ENCODE measurements at regions not wholly inside any gene's neighbourhood (a gene's known extent, or its start where the extent isn't known, plus 50 kb on each side); places are given as distances from the start of the nearest gene placed in this dataset.
"Not testable (repeated sequence)": the region's sequence is repeated elsewhere in the genome, so short reads cannot be mapped to it uniquely, and the experiment has no call there.

DNA sequence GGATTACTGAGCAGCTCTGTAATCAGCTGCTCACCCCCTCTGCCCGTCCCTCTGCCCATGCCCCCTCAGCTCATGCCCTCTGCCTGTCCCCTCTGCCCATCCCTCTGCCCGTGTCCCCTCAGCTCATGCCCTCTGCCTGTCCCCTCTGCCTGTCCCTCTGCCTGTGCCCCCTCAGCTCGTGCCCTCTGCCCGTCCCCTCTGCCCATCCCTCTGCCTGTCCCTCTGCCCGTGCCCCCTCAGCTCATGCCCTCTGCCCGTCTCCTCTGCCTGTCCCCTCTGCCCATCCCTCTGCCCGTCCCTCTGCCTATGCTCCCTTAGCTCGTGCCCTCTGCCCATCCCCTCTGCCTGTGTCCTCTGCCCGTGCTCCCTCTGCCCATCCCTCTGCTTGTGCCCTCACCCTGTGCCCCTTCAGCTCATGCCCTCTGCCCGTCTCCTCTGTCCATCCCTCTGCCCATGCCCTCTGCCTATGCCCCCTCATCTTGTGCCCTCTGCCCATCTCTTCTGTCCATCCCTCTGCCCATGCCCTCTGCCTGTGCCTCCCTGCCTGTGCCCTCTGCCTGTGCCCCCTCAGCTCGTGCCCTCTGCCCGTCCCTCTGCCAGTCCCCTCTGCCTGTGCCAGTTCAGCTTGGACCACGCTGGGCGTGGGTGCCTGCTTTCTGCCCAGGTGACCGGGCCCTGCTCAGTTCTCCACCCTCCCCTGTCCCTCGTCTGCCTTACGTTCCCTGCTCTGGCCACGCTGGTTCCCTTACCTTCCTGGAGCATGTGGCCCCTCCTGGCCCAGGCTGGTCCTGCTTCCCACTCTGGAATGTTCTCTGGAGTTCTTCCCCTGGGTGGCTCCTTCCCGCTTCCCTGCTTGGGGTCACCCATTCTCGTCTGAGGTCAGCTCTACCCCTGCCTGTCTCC, 97.6 kb downstream of the NPIPB11 start:
- H3K4me3 Mint-ChIP-seq, result no peak overlapping the region
- TF ChIP-seq, protein P1, sequence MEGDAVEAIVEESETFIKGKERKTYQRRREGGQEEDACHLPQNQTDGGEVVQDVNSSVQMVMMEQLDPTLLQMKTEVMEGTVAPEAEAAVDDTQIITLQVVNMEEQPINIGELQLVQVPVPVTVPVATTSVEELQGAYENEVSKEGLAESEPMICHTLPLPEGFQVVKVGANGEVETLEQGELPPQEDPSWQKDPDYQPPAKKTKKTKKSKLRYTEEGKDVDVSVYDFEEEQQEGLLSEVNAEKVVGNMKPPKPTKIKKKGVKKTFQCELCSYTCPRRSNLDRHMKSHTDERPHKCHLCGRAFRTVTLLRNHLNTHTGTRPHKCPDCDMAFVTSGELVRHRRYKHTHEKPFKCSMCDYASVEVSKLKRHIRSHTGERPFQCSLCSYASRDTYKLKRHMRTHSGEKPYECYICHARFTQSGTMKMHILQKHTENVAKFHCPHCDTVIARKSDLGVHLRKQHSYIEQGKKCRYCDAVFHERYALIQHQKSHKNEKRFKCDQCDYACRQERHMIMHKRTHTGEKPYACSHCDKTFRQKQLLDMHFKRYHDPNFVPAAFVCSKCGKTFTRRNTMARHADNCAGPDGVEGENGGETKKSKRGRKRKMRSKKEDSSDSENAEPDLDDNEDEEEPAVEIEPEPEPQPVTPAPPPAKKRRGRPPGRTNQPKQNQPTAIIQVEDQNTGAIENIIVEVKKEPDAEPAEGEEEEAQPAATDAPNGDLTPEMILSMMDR (IDR thresholded peaks at IDR 0.05; ENCODE audit: unreplicated experiment in 3 of 3), result no peak
- peaks cover 39% of the 10 kb centered on the region for H3K4me1 Mint-ChIP-seq
- H3K9me3 Mint-ChIP-seq, result no peaks in the 10 kb centered on the region
- peaks cover 32% of the 10 kb centered on the region for H3K27me3 Mint-ChIP-seq (ENCODE audit: low read depth)
- H3K36me3 Mint-ChIP-seq (ENCODE audit: low read depth), result no peaks in the 10 kb centered on the region
- peak overlapping the region in 2 of 3 experiments; percentile 20 to 83 for H3K27ac Mint-ChIP-seq

DNA sequence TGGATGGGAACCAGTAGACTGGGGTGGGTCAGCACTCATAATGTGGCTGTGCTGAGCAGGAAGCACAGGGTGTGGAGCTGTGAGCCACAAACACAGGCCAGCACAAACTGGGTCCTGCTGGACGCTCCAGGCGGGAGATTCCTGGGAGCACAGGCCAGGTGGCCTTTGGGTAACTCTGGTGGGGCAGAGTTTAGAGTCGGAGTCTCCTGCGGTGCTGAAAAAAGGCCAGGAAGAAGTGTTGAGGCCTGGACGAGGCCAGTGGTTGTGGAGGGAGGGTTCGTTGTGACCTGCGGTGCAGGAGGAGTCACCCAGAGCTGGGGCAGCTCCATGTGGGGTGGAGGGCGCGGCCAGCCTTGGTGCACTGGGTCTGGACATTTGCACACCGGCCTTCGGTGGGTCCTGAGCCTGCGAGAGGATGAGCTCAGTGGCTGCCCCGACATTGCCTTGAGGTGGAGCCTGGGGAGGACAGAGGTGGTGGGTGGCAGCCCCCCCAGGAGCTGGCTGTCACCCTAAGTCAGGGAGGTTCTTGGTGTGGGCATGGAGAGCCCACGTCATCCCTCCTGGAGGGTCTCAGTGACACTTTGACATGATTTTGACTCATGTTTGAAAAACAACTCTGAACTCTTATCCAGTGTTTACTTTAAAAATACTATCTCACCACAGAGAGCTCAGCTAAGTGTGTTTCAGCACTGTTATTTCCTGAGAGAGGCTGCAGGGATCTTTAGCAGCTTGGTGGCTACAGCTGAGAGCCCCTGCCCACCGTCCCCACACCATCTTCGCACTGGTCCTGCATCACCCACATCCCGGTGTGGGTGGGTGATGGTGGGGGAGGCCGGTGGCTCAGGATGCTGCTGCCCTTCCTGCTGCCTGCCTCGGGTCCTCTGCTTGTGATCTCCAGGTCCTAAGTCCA, 98.7 kb downstream of the NPIPB11 start:
- Mint-ChIP-seq H3K4me1 (peaks cover 31% of the 10 kb centered on the region), H3K36me3 (ENCODE audit: low read depth) (no peaks in the 10 kb centered on the region), H3K9me3 (no peaks in the 10 kb centered on the region), H3K27me3 (ENCODE audit: low read depth) (peaks cover 25% of the 10 kb centered on the region), H3K27ac (peak overlapping the region in 2 of 3 experiments; percentile 19 to 20), H3K4me3 (no peak overlapping the region)
- TF ChIP-seq, protein P1 (IDR thresholded peaks at IDR 0.05; ENCODE audit: unreplicated experiment in 3 of 3), result no peak

DNA sequence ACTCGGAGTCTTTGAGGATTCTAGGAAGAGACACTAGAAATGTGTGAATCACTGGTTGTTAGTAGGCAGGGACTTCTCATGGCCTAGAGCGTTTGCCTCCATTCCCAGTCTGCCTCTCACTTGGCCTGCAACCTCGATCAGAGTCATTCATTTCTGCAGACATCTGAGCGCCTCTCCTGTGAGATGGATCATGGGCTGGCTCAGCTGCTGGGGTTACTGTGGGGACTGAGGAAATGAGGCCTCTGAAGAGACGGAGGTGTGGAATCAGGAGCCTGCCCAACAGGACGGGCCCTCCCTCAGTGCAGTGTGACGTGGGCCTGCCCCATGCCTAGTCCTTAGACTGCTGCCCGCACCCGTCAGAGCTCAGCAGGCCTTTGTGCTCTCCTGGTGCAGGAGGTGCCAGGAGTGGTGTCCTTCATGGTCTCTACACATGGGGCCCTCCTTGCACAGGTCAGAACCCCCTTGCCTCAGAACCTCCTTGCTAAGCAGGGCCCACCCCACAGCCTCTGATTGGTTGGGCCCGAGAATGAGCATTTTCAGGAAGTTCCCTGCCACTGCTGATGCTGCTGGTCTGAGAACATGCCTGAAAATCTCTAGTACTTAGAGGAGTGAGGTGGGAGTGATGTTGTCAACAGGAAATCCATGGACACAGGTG, 99.4 kb downstream of the NPIPB11 start:
- TF ChIP-seq, protein P1 (IDR thresholded peaks at IDR 0.05; ENCODE audit: unreplicated experiment in 3 of 3), result no peak
- H3K4me1 Mint-ChIP-seq, result peaks cover 34% of the 10 kb centered on the region
- H3K27me3 Mint-ChIP-seq (ENCODE audit: low read depth), result peaks cover 22% of the 10 kb centered on the region
- no peaks in the 10 kb centered on the region for H3K36me3 Mint-ChIP-seq (ENCODE audit: low read depth)
- H3K4me3 Mint-ChIP-seq, result no peak overlapping the region
- H3K27ac Mint-ChIP-seq, result peak overlapping the region in 2 of 3 experiments; percentile 20 to 25
- H3K9me3 Mint-ChIP-seq, result no peaks in the 10 kb centered on the region

DNA sequence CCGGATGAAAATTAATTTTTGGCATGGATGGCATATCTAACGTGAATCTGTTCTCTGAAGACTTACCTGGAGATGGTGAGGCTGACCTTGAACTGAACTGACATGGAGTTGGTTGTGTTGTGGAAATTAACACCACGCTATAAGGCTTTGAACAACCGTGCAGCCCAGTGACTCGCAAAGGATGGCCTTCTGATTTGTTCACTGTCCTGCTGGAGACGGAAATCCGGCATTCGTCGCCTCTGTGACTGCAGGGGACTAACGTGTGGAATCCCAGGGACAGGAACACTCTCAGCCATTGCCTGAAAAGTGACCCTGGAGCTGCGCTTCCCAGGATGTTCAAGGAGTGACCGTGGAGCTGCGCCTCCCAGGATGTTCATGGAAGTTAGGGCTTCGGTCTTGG, 100.3 kb downstream of the NPIPB11 start:
- H3K9me3 Mint-ChIP-seq, result no peaks in the 10 kb centered on the region
- H3K27me3 Mint-ChIP-seq (ENCODE audit: low read depth), result peaks cover 22% of the 10 kb centered on the region
- TF ChIP-seq, protein P1 (IDR thresholded peaks at IDR 0.05; ENCODE audit: unreplicated experiment in 3 of 3), result no peak
- H3K4me1 Mint-ChIP-seq, result peaks cover 34% of the 10 kb centered on the region
- H3K27ac Mint-ChIP-seq, result peak overlapping the region in 2 of 3 experiments; percentile 20 to 25
- no peak overlapping the region for H3K4me3 Mint-ChIP-seq
- no peaks in the 10 kb centered on the region for H3K36me3 Mint-ChIP-seq (ENCODE audit: low read depth)

DNA sequence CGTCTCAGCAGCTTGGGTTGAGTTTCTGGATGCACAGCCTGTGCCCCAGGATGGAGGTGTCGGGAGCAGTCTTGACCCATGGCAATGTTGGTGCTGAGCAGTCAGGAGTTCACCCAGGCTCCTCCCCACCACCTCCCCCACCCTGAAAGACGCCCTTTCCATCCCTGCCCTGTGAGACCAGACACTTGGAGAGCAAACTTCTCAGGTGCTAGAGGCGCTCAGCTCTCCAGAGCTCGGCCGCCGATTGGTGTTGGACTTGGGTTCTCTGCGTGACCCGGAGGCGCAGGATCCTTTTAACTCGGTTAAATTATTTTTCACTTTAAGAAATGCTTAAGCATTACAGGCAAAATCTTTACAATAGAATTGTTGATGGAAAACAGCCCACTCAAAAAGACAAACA, 101.5 kb downstream of the NPIPB11 start:
- not testable (repeated sequence) for H3K4me3 Mint-ChIP-seq; H3K9me3 Mint-ChIP-seq; H3K36me3 Mint-ChIP-seq (ENCODE audit: low read depth)
- peak overlapping the region in 1 of 3 experiments; percentile 5 for H3K27ac Mint-ChIP-seq
- peaks cover 39% of the 10 kb centered on the region for H3K4me1 Mint-ChIP-seq
- H3K27me3 Mint-ChIP-seq (ENCODE audit: low read depth), result peaks cover 32% of the 10 kb centered on the region

DNA sequence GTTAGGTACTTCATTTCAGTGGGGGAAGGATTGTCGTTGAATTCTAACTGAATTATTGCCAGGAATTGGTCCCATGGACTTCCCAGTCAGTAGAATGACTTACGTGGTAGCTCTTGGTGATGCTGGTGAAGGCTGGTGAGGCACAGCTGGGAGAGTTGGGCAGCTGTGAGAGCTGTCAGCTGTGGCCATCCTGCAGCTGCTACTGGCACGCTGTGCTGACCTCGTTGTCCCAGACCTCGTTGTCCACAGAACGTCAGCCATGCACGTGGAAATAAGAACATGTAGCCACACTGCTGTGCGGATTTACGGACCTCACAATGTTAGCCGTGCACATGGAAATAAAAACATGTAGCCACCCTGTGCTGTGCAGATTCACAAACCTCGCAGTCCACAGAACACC, 102.3 kb downstream of the NPIPB11 start:
- no peaks in the 10 kb centered on the region for H3K36me3 Mint-ChIP-seq (ENCODE audit: low read depth)
- H3K4me1 Mint-ChIP-seq, result peaks cover 43% of the 10 kb centered on the region
- no peak overlapping the region for H3K4me3 Mint-ChIP-seq
- no peaks in the 10 kb centered on the region for H3K9me3 Mint-ChIP-seq
- no peak overlapping the region for H3K27ac Mint-ChIP-seq
- TF ChIP-seq, protein P1 (IDR thresholded peaks at IDR 0.05; ENCODE audit: unreplicated experiment in 3 of 3), result no peak
- peaks cover 32% of the 10 kb centered on the region for H3K27me3 Mint-ChIP-seq (ENCODE audit: low read depth)
